Right hindlimb (tissue), 1 donor: ENCODE measurements at regions not wholly inside any gene's neighbourhood (a gene's known extent, or its start where the extent isn't known, plus 50 kb on each side); places are given as distances from the start of the nearest gene placed in this dataset.

Source experiments
- DNase-seq: peaks from one replicate; pipeline ENCODE4 v3.0.0-alpha.2; 2018

- DNase-seq = no peak
Measured at GRCh38 chr17:69958063-69958462, 117.0 kb upstream of the KCNJ16 start.

GRCh38 chr17:69959283-69959682, 115.7 kb upstream of the KCNJ16 start:
- no peak for DNase-seq

GRCh38 chr17:69960755-69961154, 114.3 kb upstream of the KCNJ16 start:
- no peak for DNase-seq

- peak; percentile 87 for DNase-seq
Measured at GRCh38 chr17:69961501-69962145, 113.4 kb upstream of the KCNJ16 start.

GRCh38 chr17:69962436-69962995, 112.5 kb upstream of the KCNJ16 start:
- DNase-seq = no peak

- DNase-seq = peak; percentile 35
Measured at GRCh38 chr17:69967910-69968411, 107.1 kb upstream of the KCNJ16 start.

GRCh38 chr17:69969897-69970296, 105.1 kb upstream of the KCNJ16 start:
- DNase-seq = no peak

- DNase-seq = no peak
Measured at GRCh38 chr17:69972251-69972650, 102.8 kb upstream of the KCNJ16 start.

- no peak for DNase-seq
Measured at GRCh38 chr17:69975808-69976207, 99.2 kb upstream of the KCNJ16 start.

GRCh38 chr17:69978056-69978646, 96.9 kb upstream of the KCNJ16 start:
- no peak for DNase-seq

GRCh38 chr17:69981441-69981840, 93.6 kb upstream of the KCNJ16 start:
- no peak for DNase-seq

- DNase-seq = no peak
Measured at GRCh38 chr17:69995476-69995875, 79.5 kb upstream of the KCNJ16 start.

GRCh38 chr17:69997332-69997731, 77.7 kb upstream of the KCNJ16 start:
- no peak for DNase-seq

- DNase-seq = no peak
Measured at GRCh38 chr17:69999253-69999652, 75.8 kb upstream of the KCNJ16 start.

GRCh38 chr17:70006159-70006558, 68.9 kb upstream of the KCNJ16 start:
- DNase-seq = no peak

- no peak for DNase-seq
Measured at GRCh38 chr17:70011750-70012149, 63.3 kb upstream of the KCNJ16 start.

- DNase-seq = no peak
Measured at GRCh38 chr17:70013911-70014310, 61.1 kb upstream of the KCNJ16 start.

GRCh38 chr17:70017112-70017511, 57.9 kb upstream of the KCNJ16 start:
- DNase-seq = no peak

- DNase-seq = no peak
Measured at GRCh38 chr17:70017941-70018340, 57.1 kb upstream of the KCNJ16 start.

- DNase-seq = no peak
Measured at GRCh38 chr17:70021726-70022125, 53.3 kb upstream of the KCNJ16 start.

- DNase-seq = no peak
Measured at GRCh38 chr17:70022175-70022574, 52.9 kb upstream of the KCNJ16 start.

- no peak for DNase-seq
Measured at GRCh38 chr17:70024253-70024652, 50.8 kb upstream of the KCNJ16 start.
